Stimulated activated effector memory CD8-positive, alpha-beta T cell treated with anti-CD3 and anti-CD28 coated beads, Interleukin-12 subunit alpha, Interleukin-12 subunit beta, amount 100 ng/mL, for 72 hours (primary cell): ENCODE measurements at regions not wholly inside any gene's neighbourhood (a gene's known extent, or its start where the extent isn't known, plus 50 kb on each side); places are given as distances from the start of the nearest gene placed in this dataset.

Experiments
- ATAC-seq: fragments of 150-1000 bp; cut with Tn5 transposase; 2 replicates; pipeline ENCODE4 v1.10.0; 2021
- DNase-seq, 2 donors: peaks; one replicate each; pipeline ENCODE4 v3.0.0; 2021 to 2022; ENCODE audit warnings: low spot score in 2 of 2
- H3K27ac Mint-ChIP-seq: one replicate; pipeline ENCODE4 v1.8.0; 2022; ENCODE audit warnings: mild to moderate bottlenecking, mixed read lengths
- H3K36me3 Mint-ChIP-seq: one replicate; pipeline ENCODE4 v1.8.0; 2022; ENCODE audit warnings: mild to moderate bottlenecking, mixed read lengths
- H3K4me1 Mint-ChIP-seq: one replicate; pipeline ENCODE4 v1.8.0; 2022; ENCODE audit warnings: mixed read lengths
- H3K4me3 Mint-ChIP-seq: one replicate; pipeline ENCODE4 v1.8.0; 2022; ENCODE audit warnings: mild to moderate bottlenecking, mixed read lengths
- H3K9me3 Mint-ChIP-seq: one replicate; pipeline ENCODE4 v1.8.0; 2022; ENCODE audit warnings: mixed read lengths

DNA sequence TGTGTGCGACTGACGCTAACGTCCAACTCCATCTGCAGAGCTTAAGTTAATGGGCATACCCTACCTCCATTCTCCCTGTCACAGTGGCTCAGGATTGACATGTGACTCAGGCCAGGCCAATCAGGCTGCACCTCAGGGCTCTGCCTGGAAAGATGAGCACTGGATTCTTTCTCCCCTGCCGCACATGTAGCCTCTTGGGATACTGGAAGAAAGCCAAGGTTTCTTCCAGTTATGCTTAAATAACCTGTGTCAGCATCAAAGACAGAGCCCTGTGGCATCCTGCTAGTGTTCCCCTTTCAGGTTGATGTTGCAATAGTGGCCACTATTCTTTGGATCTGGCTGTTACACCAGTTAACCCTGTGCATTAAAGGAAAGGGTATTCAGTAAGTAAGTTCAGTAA is 55.0 kb upstream of the SYT6 start:
- ATAC-seq (no peak), DNase-seq (no peak)
- peaks cover 28% of the 10 kb centered on the region for H3K4me1 Mint-ChIP-seq
- no peaks in the 10 kb centered on the region for H3K9me3 Mint-ChIP-seq
- no peak overlapping the region for H3K4me3 Mint-ChIP-seq
- no peak overlapping the region for H3K27ac Mint-ChIP-seq
- H3K36me3 Mint-ChIP-seq = peaks cover 4% of the 10 kb centered on the region

DNA sequence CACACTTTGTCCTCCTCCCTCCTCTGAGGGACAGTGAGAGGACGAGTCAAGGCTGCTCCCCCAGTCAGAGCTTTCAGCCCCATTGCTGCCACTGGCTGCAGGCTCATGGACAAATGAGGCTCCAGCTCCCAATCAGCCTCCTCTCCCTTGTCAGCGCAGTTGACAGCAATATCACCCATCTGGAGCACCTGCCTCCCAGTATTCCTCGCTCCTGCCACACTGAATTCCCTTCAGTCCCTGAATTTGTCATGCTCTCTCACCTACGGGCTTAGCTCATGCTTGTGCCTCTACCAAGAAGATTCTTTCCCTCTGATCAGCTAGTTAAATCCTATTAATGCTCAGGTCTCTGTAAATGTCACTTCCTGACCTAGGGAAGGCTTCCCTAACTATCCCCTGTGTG is 54.4 kb upstream of the SYT6 start:
- peak; percentile 19 for ATAC-seq
- H3K4me1 Mint-ChIP-seq = peaks cover 28% of the 10 kb centered on the region
- H3K27ac Mint-ChIP-seq = peak overlapping the region; percentile 2
- H3K4me3 Mint-ChIP-seq = no peak overlapping the region
- H3K9me3 Mint-ChIP-seq = no peaks in the 10 kb centered on the region
- H3K36me3 Mint-ChIP-seq = peaks cover 4% of the 10 kb centered on the region
- no peak for DNase-seq

DNA sequence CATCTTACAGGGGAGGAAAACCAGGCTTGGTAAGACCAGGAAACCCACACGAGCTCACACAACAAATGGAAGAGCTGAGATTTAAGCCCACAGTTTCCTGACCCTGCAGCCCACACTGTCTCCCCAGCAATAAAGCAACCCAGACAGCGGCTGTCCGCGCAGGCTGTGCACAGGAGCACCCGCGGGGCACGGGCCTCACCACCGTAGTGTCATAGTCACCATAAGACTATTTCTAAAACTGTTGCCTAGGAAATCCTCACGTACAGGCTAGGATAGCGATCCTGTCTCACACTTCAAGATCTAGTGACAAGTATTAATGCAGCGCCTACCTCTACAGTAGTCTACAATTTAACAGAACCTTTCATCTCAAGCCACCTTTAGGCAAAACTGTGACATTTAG is 54.0 kb upstream of the SYT6 start:
- H3K4me3 Mint-ChIP-seq = no peak overlapping the region
- H3K36me3 Mint-ChIP-seq = peaks cover 4% of the 10 kb centered on the region
- no peaks in the 10 kb centered on the region for H3K9me3 Mint-ChIP-seq
- no peak for DNase-seq
- peaks cover 28% of the 10 kb centered on the region for H3K4me1 Mint-ChIP-seq
- H3K27ac Mint-ChIP-seq = peak overlapping the region; percentile 2
- ATAC-seq = peak; percentile 54

DNA sequence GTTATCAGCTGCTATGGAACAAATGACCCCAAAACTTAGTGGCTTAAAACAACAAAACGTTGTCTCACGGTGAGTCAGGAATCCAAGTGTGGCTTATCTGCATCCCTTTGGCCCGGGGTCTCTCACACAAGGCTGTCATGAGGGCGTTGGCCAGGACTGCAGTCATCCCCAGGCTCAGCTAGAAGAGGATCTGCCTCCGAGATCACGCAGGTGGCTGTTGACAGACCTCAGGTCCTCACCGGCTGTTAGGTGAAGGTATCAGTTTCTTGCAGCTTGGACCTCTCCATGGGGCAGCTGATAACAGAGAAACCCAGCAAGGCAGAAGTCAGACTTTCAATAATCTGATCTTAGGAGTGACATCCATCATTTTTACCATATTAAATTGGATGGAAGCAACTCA is 52.7 kb upstream of the SYT6 start:
- Mint-ChIP-seq H3K4me1 (peaks cover 28% of the 10 kb centered on the region), H3K36me3 (peaks cover 4% of the 10 kb centered on the region), H3K27ac (no peak overlapping the region), H3K4me3 (no peak overlapping the region), H3K9me3 (no peaks in the 10 kb centered on the region)
- no peak for DNase-seq
- no peak for ATAC-seq

DNA sequence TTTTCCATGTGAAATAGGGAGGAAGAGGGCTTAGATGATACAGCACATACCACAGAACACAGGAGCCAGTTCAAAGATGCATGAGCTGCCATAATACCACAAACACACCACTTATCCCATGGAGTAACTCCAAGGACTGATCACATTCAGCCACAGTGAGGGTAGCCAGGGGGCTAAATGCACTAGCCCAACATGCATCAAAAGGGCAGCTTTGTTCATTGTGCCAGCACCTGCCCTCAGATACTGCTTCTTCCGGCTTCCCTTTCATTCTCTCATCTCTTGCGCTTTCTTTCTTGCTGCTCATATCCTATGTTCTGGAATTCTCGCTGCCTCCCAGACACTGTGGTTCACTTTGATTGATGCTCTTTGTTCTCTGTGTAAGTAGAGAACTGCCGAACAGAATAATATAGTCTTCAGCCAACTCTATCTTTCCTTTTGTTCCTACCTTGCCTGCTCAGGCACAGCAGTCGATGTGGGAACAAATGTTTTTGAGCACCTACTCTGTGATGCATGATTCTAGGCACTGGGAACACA is 50.0 kb upstream of the SYT6 start:
- ATAC-seq (no peak), DNase-seq (no peak)
- Mint-ChIP-seq H3K4me1 (peaks cover 26% of the 10 kb centered on the region), H3K9me3 (no peaks in the 10 kb centered on the region), H3K4me3 (no peak overlapping the region), H3K27ac (no peak overlapping the region), H3K36me3 (peaks cover 4% of the 10 kb centered on the region)
